MCF 10A (cell line): ENCODE measurements at regions not wholly inside any gene's neighbourhood (a gene's known extent, or its start where the extent isn't known, plus 50 kb on each side); places are given as distances from the start of the nearest gene placed in this dataset.

ENCODE experiments used
- BruUV-seq: library from RNA; stranded (reverse); fragments of 400-500 nt; replicated peaks from 2 replicates; lab custom pipeline; 2021; lab: Mats Ljungman, UMichigan
- CTCF ChIA-PET: fragments of 300-600 bp; sonication (Branson Sonifier 250); formaldehyde crosslinking; extraction: SDS; loops from one replicate; lab custom pipeline; 2021; ENCODE audit warnings: antibody characterized with exemption, inconsistent platforms; lab: Yijun Ruan, JAX
- POLR2A ChIA-PET: fragments of 300-600, 350-650 bp; sonication (Branson Sonifier 250); formaldehyde crosslinking; extraction: SDS; loops from one replicate; lab custom pipeline; 2020; ENCODE audit warnings: antibody characterized with exemption, inconsistent platforms; lab: Yijun Ruan, JAX
- DNase-seq: peaks from one replicate; pipeline ENCODE4 v3.0.0-alpha.2; 2018; ENCODE audit not compliant: unreplicated experiment
- H3K27ac Mint-ChIP-seq: one replicate; pipeline ENCODE4 v1.8.0; 2022; ENCODE audit warnings: mild to moderate bottlenecking, low read depth, mixed read lengths; ENCODE audit not compliant: unreplicated experiment
- H3K27me3 Mint-ChIP-seq: one replicate; pipeline ENCODE4 v1.8.0; 2022; ENCODE audit warnings: mixed read lengths; ENCODE audit not compliant: insufficient read depth, unreplicated experiment
- H3K36me3 Mint-ChIP-seq: one replicate; pipeline ENCODE4 v1.8.0; 2022; ENCODE audit warnings: mild to moderate bottlenecking, moderate library complexity, mixed read lengths; ENCODE audit not compliant: insufficient read depth, unreplicated experiment
- H3K4me1 Mint-ChIP-seq: one replicate; pipeline ENCODE4 v1.8.0; 2022; ENCODE audit warnings: mixed read lengths; ENCODE audit not compliant: insufficient read depth, unreplicated experiment
- H3K4me3 Mint-ChIP-seq: one replicate; pipeline ENCODE4 v1.8.0; 2022; ENCODE audit warnings: mild to moderate bottlenecking, moderate library complexity, mixed read lengths; ENCODE audit not compliant: unreplicated experiment
- H3K9me3 Mint-ChIP-seq: one replicate; pipeline ENCODE4 v1.8.0; 2022; ENCODE audit warnings: mixed read lengths; ENCODE audit not compliant: unreplicated experiment
- CTCF ChIP-seq: fragments of 200-600 bp; IDR thresholded peaks from one replicate; pipeline ENCODE4 v1.8.0; 2022; ENCODE audit warnings: antibody characterized with exemption, mild to moderate bottlenecking; ENCODE audit not compliant: unreplicated experiment
- intact Hi-C: fragments of 100-400 bp; cut with micrococcal nuclease; formaldehyde crosslinking; loops from 2 replicates; pipeline ENCODE4 v1.14.1; 2022

GRCh38 chr6:9717568-9717967 lies 697.3 kb downstream of the TFAP2A start:
- Mint-ChIP-seq H3K27me3 (no peaks in the 10 kb centered on the region), H3K36me3 (no peaks in the 10 kb centered on the region), H3K4me1 (no peaks in the 10 kb centered on the region), H3K27ac (no peak overlapping the region), H3K4me3 (no peak overlapping the region), H3K9me3 (no peaks in the 10 kb centered on the region)
- DNase-seq = no peak
- TF ChIP-seq CTCF = no peak
- ChIA-PET POLR2A (no interaction called here), CTCF (interaction anchor here (0.6 kb wide), 2 partner anchors 48 to 427 kb away, joined by 3 to 4 read pairs; no protein-coding TSS in a partner anchor)
- BruUV-seq = no TSS peak
- intact Hi-C loops = no loop called here

GRCh38 chr6:9711365-9711764 lies 703.5 kb downstream of the TFAP2A start:
- no peaks in the 10 kb centered on the region for H3K4me1 Mint-ChIP-seq
- ChIA-PET POLR2A (interaction anchor here (0.7 to 1.1 kb wide), 2 partner anchors 685 to 704 kb away, joined by 3 read pairs; partner anchors contain the start of gene TFAP2A), CTCF (interaction anchor here (0.6 kb wide), 2 partner anchors 280 to 735 kb away, joined by 4 read pairs; no protein-coding TSS in a partner anchor)
- no peaks in the 10 kb centered on the region for H3K9me3 Mint-ChIP-seq
- no peaks in the 10 kb centered on the region for H3K27me3 Mint-ChIP-seq
- H3K36me3 Mint-ChIP-seq = no peaks in the 10 kb centered on the region
- TF ChIP-seq CTCF = no peak
- BruUV-seq = no TSS peak
- no peak overlapping the region for H3K27ac Mint-ChIP-seq
- H3K4me3 Mint-ChIP-seq = no peak overlapping the region
- DNase-seq = no peak
- intact Hi-C loops = no loop called here

GRCh38 chr6:9710574-9710973 lies 704.3 kb downstream of the TFAP2A start:
- TF ChIP-seq CTCF = no peak
- ChIA-PET POLR2A (interaction anchor here (0.7 kb wide), 1 partner anchor 10 kb away, joined by 3 read pairs; no protein-coding TSS in a partner anchor), CTCF (interaction anchor here (0.6 kb wide), 2 partner anchors 93 to 736 kb away, joined by 4 read pairs; no protein-coding TSS in a partner anchor)
- no peaks in the 10 kb centered on the region for H3K9me3 Mint-ChIP-seq
- H3K27me3 Mint-ChIP-seq = no peaks in the 10 kb centered on the region
- intact Hi-C loops = no loop called here
- no TSS peak for BruUV-seq
- H3K4me1 Mint-ChIP-seq = no peaks in the 10 kb centered on the region
- no peak overlapping the region for H3K27ac Mint-ChIP-seq
- H3K36me3 Mint-ChIP-seq = no peaks in the 10 kb centered on the region
- no peak overlapping the region for H3K4me3 Mint-ChIP-seq
- no peak for DNase-seq

- Mint-ChIP-seq H3K36me3 (no peaks in the 10 kb centered on the region), H3K27me3 (no peaks in the 10 kb centered on the region), H3K27ac (no peak overlapping the region), H3K4me3 (no peak overlapping the region), H3K9me3 (no peaks in the 10 kb centered on the region), H3K4me1 (no peaks in the 10 kb centered on the region)
- CTCF ChIA-PET = no interaction called here
- no peak for DNase-seq
- POLR2A ChIA-PET = no interaction called here
- no peak for TF ChIP-seq CTCF
- no TSS peak for BruUV-seq
- intact Hi-C loops = no loop called here
Measured at GRCh38 chr6:9708600-9708999, 706.3 kb downstream of the TFAP2A start.
